Esophagus squamous epithelium (tissue), 4 donors: ENCODE measurements at regions not wholly inside any gene's neighbourhood (a gene's known extent, or its start where the extent isn't known, plus 50 kb on each side); places are given as distances from the start of the nearest gene placed in this dataset.

Experiments
- POLR2A ChIP-seq, 4 donors: fragments of 450-650 bp; IDR thresholded peaks; one replicate each; pipeline ENCODE4 v1.6.1; 2017; ENCODE audit warnings: antibody characterized with exemption in 4 of 4, mild to moderate bottlenecking in 4 of 4, moderate library complexity in 3 of 4
- TF ChIP-seq, protein P1 (sequence below), 6 experiments: fragments of 450-650 bp in 4 of 6; fragments of 200-600 bp in 2 of 6; sonication (generic) in 2 of 6; IDR thresholded peaks; one replicate each; pipeline ENCODE4 v1.5.1; 2016 to 2019; ENCODE audit warnings: antibody characterized with exemption in 6 of 6, mild to moderate bottlenecking in 4 of 6, moderate library complexity in 4 of 6

DNA sequence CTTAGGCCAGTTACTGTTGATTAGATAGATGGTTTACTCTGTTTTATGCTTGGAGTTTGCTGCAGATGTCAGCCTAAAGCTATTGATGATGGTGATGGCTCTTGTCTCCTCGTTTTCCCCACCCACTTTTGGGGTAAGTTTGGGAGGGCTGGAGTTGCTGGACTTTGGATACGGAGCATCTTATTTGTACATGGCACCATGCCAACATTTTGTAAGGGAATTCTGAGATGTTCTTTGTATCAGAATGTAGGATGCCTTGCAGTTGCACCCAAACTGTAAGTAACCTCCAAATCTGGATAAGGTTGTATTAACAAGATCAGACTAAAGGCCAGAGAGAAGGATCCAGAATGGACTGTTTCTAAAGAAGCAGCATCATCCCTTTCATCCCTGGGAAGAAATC lies 551.9 kb upstream of the ZFHX3 start:
- TF ChIP-seq, protein P1, sequence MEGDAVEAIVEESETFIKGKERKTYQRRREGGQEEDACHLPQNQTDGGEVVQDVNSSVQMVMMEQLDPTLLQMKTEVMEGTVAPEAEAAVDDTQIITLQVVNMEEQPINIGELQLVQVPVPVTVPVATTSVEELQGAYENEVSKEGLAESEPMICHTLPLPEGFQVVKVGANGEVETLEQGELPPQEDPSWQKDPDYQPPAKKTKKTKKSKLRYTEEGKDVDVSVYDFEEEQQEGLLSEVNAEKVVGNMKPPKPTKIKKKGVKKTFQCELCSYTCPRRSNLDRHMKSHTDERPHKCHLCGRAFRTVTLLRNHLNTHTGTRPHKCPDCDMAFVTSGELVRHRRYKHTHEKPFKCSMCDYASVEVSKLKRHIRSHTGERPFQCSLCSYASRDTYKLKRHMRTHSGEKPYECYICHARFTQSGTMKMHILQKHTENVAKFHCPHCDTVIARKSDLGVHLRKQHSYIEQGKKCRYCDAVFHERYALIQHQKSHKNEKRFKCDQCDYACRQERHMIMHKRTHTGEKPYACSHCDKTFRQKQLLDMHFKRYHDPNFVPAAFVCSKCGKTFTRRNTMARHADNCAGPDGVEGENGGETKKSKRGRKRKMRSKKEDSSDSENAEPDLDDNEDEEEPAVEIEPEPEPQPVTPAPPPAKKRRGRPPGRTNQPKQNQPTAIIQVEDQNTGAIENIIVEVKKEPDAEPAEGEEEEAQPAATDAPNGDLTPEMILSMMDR (IDR thresholded peaks at IDR 0.05): no peak
- TF ChIP-seq POLR2A (IDR thresholded peaks at IDR 0.05): no peak
